ENCODE measurements at regions not wholly inside any gene's neighbourhood (a gene's known extent, or its start where the extent isn't known, plus 50 kb on each side); places are given as distances from the start of the nearest gene placed in this dataset.

DNA sequence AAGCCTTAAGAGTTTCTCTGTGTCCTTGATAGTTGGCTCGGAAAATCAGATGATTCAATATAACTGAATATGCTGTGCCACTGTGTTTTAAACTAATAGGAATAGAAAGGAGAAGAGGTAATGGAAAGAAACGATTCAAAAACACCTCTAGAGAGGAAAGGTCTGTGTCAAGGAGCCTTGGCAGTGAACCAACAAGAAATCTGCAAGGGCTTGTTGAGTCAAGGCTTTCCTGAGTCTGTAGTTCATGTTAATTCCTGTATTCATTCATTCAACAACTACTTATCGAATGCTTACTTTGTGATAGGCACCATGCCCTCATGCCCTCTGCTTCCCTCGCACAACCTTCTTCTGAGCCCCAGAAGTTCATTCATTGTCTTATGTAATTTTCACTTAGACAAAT is 336.0 kb downstream of the PDHA2 start:
- no peaks in the 10 kb centered on the region for H3K27me3 ChIP-seq (ENCODE audit: insufficient read depth, poor library complexity, severe bottlenecking)
- H3K4me3 ChIP-seq (replicated peaks; ENCODE audit: insufficient read depth, low read length) = no peak overlapping the region
- H3K27ac ChIP-seq (replicated peaks) = no peak overlapping the region
- DNase-seq (ENCODE audit: low read depth in 1 of 2, low spot score in 1 of 2) = no peak
- TF ChIP-seq, protein P1, sequence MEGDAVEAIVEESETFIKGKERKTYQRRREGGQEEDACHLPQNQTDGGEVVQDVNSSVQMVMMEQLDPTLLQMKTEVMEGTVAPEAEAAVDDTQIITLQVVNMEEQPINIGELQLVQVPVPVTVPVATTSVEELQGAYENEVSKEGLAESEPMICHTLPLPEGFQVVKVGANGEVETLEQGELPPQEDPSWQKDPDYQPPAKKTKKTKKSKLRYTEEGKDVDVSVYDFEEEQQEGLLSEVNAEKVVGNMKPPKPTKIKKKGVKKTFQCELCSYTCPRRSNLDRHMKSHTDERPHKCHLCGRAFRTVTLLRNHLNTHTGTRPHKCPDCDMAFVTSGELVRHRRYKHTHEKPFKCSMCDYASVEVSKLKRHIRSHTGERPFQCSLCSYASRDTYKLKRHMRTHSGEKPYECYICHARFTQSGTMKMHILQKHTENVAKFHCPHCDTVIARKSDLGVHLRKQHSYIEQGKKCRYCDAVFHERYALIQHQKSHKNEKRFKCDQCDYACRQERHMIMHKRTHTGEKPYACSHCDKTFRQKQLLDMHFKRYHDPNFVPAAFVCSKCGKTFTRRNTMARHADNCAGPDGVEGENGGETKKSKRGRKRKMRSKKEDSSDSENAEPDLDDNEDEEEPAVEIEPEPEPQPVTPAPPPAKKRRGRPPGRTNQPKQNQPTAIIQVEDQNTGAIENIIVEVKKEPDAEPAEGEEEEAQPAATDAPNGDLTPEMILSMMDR (IDR thresholded peaks at IDR 0.05; ENCODE audit: insufficient read depth, low read length) = no peak
- TF ChIP-seq GABPA (IDR thresholded peaks at IDR 0.05; ENCODE audit: low read depth) = no peak
- TF ChIP-seq, protein P2, sequence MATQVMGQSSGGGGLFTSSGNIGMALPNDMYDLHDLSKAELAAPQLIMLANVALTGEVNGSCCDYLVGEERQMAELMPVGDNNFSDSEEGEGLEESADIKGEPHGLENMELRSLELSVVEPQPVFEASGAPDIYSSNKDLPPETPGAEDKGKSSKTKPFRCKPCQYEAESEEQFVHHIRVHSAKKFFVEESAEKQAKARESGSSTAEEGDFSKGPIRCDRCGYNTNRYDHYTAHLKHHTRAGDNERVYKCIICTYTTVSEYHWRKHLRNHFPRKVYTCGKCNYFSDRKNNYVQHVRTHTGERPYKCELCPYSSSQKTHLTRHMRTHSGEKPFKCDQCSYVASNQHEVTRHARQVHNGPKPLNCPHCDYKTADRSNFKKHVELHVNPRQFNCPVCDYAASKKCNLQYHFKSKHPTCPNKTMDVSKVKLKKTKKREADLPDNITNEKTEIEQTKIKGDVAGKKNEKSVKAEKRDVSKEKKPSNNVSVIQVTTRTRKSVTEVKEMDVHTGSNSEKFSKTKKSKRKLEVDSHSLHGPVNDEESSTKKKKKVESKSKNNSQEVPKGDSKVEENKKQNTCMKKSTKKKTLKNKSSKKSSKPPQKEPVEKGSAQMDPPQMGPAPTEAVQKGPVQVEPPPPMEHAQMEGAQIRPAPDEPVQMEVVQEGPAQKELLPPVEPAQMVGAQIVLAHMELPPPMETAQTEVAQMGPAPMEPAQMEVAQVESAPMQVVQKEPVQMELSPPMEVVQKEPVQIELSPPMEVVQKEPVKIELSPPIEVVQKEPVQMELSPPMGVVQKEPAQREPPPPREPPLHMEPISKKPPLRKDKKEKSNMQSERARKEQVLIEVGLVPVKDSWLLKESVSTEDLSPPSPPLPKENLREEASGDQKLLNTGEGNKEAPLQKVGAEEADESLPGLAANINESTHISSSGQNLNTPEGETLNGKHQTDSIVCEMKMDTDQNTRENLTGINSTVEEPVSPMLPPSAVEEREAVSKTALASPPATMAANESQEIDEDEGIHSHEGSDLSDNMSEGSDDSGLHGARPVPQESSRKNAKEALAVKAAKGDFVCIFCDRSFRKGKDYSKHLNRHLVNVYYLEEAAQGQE (IDR thresholded peaks at IDR 0.05; ENCODE audit: insufficient replicate concordance, low read depth) = no peak
- TF ChIP-seq SPI1 (IDR thresholded peaks at IDR 0.05; ENCODE audit: borderline replicate concordance, low read depth) = no peak
- no peak for TF ChIP-seq POLR2AphosphoS5 (IDR thresholded peaks at IDR 0.05; ENCODE audit: low read depth)

DNA sequence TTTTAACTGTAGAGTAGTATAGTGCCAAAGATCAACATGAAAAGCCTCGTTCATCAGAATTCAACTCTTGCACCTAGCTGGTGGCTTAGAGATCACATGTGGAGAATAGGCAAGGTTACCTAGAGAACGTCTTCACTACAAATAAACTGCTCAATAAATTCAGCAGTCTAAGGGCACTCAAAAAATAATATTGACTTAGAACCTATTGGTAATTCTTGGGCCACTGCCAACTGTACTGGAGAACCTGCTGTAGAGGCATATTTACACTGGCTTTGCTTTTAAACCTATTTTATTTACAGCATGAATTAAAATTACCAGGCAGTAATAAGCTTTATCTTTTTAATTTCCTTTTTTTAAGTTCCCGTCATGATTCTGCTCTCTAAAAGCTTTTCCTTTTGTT is 343.7 kb downstream of the PDHA2 start:
- H3K4me3 ChIP-seq (replicated peaks; ENCODE audit: insufficient read depth, low read length) = no peak overlapping the region
- no peak for DNase-seq (ENCODE audit: low read depth in 1 of 2, low spot score in 1 of 2)
- H3K27me3 ChIP-seq (ENCODE audit: insufficient read depth, poor library complexity, severe bottlenecking) = no peaks in the 10 kb centered on the region
- no peak overlapping the region for H3K27ac ChIP-seq (replicated peaks)
- TF ChIP-seq, protein P2 (IDR thresholded peaks at IDR 0.05; ENCODE audit: insufficient replicate concordance, low read depth) = no peak
- TF ChIP-seq POLR2AphosphoS5 (IDR thresholded peaks at IDR 0.05; ENCODE audit: low read depth) (no peak), GABPA (IDR thresholded peaks at IDR 0.05; ENCODE audit: low read depth) (no peak), SPI1 (IDR thresholded peaks at IDR 0.05; ENCODE audit: borderline replicate concordance, low read depth) (no peak)
- TF ChIP-seq, protein P1 (IDR thresholded peaks at IDR 0.05; ENCODE audit: insufficient read depth, low read length) = no peak

DNA sequence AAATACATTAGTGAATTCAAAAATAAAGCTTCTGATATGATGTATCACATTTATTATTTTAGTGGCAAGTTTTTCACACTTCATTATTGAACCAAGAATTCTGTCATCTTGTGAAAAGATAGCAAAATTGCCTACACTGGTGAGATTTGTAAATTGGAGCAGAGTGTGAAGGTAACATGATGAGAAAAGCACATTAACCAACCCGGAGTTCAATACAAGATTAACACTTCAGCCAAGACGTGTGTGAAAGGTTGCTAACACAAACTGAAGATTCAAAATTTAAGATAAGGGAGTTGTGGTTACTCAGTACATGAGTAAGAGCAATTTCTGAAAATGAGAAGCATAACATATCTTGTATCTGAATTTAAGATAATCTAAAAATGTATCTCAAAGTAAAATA is 346.7 kb downstream of the PDHA2 start:
- no peak for DNase-seq (ENCODE audit: low read depth in 1 of 2, low spot score in 1 of 2)
- no peaks in the 10 kb centered on the region for H3K27me3 ChIP-seq (ENCODE audit: insufficient read depth, poor library complexity, severe bottlenecking)
- TF ChIP-seq, protein P1 (IDR thresholded peaks at IDR 0.05; ENCODE audit: insufficient read depth, low read length) = no peak
- TF ChIP-seq POLR2AphosphoS5 (IDR thresholded peaks at IDR 0.05; ENCODE audit: low read depth) (no peak), SPI1 (IDR thresholded peaks at IDR 0.05; ENCODE audit: borderline replicate concordance, low read depth) (no peak), GABPA (IDR thresholded peaks at IDR 0.05; ENCODE audit: low read depth) (no peak)
- TF ChIP-seq, protein P2 (IDR thresholded peaks at IDR 0.05; ENCODE audit: insufficient replicate concordance, low read depth) = no peak
- H3K4me3 ChIP-seq (replicated peaks; ENCODE audit: insufficient read depth, low read length) = no peak overlapping the region
- no peak overlapping the region for H3K27ac ChIP-seq (replicated peaks)

Measured in HL-60 (cell line).